GM19463 (cell line): ENCODE measurements at regions not wholly inside any gene's neighbourhood (a gene's known extent, or its start where the extent isn't known, plus 50 kb on each side); places are given as distances from the start of the nearest gene placed in this dataset.
"Not testable (repeated sequence)": the region's sequence is repeated elsewhere in the genome, so short reads cannot be mapped to it uniquely, and the experiment has no call there.

Source experiments
- ATAC-seq: cut with Tn5 transposase; IDR thresholded peaks from one replicate; pipeline ENCODE4 v1.9.1; 2021; ENCODE audit warnings: mild to moderate bottlenecking, moderate library complexity; ENCODE audit not compliant: unreplicated experiment

GRCh38 chr3:195669310-195669709 lies 51.5 kb upstream of the MUC20 start:
- ATAC-seq, result not testable (repeated sequence)

- ATAC-seq, result not testable (repeated sequence)
These were observed 52.5 kb upstream of the MUC20 start for GRCh38 chr3:195668131-195668766.

- ATAC-seq, result not testable (repeated sequence)
These were observed 55.5 kb upstream of the MUC20 start for GRCh38 chr3:195665311-195665710.

GRCh38 chr3:195664131-195664530 lies 56.6 kb upstream of the MUC20 start:
- ATAC-seq, result not testable (repeated sequence)

GRCh38 chr3:195659136-195659533 lies 61.6 kb upstream of the MUC20 start:
- ATAC-seq, result not testable (repeated sequence)

- peak; percentile 30 for ATAC-seq
These were observed 62.2 kb upstream of the MUC20 start for GRCh38 chr3:195658381-195659135.

GRCh38 chr3:195657475-195658372 lies 63.1 kb upstream of the MUC20 start:
- ATAC-seq, result peak; percentile 87

- ATAC-seq, result not testable (repeated sequence)
These were observed 64.7 kb upstream of the MUC20 start for GRCh38 chr3:195656091-195656490.

- not testable (repeated sequence) for ATAC-seq
These were observed 66.0 kb upstream of the MUC20 start for GRCh38 chr3:195654746-195655145.

GRCh38 chr3:195654138-195654537 lies 66.6 kb upstream of the MUC20 start:
- not testable (repeated sequence) for ATAC-seq

GRCh38 chr3:195653641-195654040 lies 67.1 kb upstream of the MUC20 start:
- not testable (repeated sequence) for ATAC-seq

GRCh38 chr3:195647912-195648702 lies 64.4 kb upstream of the APOD start:
- not testable (repeated sequence) for ATAC-seq

- ATAC-seq, result not testable (repeated sequence)
These were observed 62.1 kb upstream of the APOD start for GRCh38 chr3:195645872-195646271.

GRCh38 chr3:195643245-195643644 lies 59.5 kb upstream of the APOD start:
- not testable (repeated sequence) for ATAC-seq

GRCh38 chr3:195642311-195642710 lies 58.6 kb upstream of the APOD start:
- not testable (repeated sequence) for ATAC-seq

GRCh38 chr3:195638456-195638855 lies 54.7 kb upstream of the APOD start:
- not testable (repeated sequence) for ATAC-seq

GRCh38 chr3:195637473-195638233 lies 53.9 kb upstream of the APOD start:
- ATAC-seq, result not testable (repeated sequence)

GRCh38 chr3:195637011-195637410 lies 53.3 kb upstream of the APOD start:
- ATAC-seq, result not testable (repeated sequence)

- not testable (repeated sequence) for ATAC-seq
These were observed 52.4 kb upstream of the APOD start for GRCh38 chr3:195635898-195636685.
